ENCODE measurements at regions not wholly inside any gene's neighbourhood (a gene's known extent, or its start where the extent isn't known, plus 50 kb on each side); places are given as distances from the start of the nearest gene placed in this dataset.

DNA sequence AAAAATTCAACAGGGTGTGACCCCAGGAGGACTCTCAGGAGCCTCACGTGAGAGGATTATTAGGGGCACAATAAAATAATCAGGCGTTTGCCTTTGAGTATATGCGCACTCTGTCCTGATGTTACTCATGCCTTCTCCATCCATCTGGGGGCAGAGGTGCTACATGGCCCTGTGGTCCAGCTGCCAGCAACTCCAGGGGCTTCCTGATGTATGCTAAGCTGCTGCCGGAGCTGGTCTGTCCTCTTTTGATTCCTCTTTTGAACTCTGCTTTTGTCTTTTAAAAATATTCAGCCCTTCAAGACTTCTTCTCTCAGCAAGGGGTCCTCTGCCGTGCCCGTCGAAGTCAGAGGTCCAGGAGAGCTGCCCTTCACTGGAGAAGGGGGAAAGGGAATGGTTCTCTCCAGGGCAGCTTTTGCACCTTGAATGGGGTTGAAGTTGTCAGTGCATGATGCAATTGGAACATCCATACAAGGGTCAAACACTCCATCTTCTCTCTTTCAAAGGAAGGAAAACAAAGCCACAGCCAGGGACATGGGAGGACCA lies 431.4 kb downstream of the SHISA9 start (continued):
- no peak for TF ChIP-seq RBBP5 (IDR thresholded peaks at IDR 0.05; ENCODE audit: borderline replicate concordance, insufficient read depth, low read length, poor library complexity, severe bottlenecking)

- intact Hi-C loops (cut with micrococcal nuclease), result no loop called here
- TF ChIP-seq ZKSCAN3 (CRISPR knock-in tag; IDR thresholded peaks at IDR 0.05) (no peak), ESRRA (IDR thresholded peaks at IDR 0.05; ENCODE audit: borderline replicate concordance, low read depth) (no peak), SREBF1 (IDR thresholded peaks at IDR 0.05; ENCODE audit: borderline replicate concordance, low read depth, low read length) (no peak), MED1 (CRISPR knock-in tag; IDR thresholded peaks at IDR 0.05; ENCODE audit: borderline replicate concordance) (no peak), MIER1 (IDR thresholded peaks at IDR 0.05; ENCODE audit: low read depth) (no peak), ZNF764 (CRISPR knock-in tag; IDR thresholded peaks at IDR 0.05; ENCODE audit: low read depth) (no peak), ZBTB8A (IDR thresholded peaks at IDR 0.05; ENCODE audit: partially characterized antibody) (no peak), ZNF584 (CRISPR knock-in tag; IDR thresholded peaks at IDR 0.05; ENCODE audit: low read depth) (no peak)
- TF ChIP-seq, protein P1, sequence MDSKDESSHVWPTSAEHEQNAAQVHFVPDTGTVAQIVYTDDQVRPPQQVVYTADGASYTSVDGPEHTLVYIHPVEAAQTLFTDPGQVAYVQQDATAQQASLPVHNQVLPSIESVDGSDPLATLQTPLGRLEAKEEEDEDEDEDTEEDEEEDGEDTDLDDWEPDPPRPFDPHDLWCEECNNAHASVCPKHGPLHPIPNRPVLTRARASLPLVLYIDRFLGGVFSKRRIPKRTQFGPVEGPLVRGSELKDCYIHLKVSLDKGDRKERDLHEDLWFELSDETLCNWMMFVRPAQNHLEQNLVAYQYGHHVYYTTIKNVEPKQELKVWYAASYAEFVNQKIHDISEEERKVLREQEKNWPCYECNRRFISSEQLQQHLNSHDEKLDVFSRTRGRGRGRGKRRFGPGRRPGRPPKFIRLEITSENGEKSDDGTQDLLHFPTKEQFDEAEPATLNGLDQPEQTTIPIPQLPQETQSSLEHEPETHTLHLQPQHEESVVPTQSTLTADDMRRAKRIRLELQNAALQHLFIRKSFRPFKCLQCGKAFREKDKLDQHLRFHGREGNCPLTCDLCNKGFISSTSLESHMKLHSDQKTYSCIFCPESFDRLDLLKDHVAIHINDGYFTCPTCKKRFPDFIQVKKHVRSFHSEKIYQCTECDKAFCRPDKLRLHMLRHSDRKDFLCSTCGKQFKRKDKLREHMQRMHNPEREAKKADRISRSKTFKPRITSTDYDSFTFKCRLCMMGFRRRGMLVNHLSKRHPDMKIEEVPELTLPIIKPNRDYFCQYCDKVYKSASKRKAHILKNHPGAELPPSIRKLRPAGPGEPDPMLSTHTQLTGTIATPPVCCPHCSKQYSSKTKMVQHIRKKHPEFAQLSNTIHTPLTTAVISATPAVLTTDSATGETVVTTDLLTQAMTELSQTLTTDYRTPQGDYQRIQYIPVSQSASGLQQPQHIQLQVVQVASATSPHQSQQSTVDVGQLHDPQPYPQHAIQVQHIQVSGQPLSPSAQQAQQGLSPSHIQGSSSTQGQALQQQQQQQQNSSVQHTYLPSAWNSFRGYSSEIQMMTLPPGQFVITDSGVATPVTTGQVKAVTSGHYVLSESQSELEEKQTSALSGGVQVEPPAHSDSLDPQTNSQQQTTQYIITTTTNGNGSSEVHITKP (IDR thresholded peaks at IDR 0.05; ENCODE audit: partially characterized antibody), result no peak
- TF ChIP-seq, protein P2, sequence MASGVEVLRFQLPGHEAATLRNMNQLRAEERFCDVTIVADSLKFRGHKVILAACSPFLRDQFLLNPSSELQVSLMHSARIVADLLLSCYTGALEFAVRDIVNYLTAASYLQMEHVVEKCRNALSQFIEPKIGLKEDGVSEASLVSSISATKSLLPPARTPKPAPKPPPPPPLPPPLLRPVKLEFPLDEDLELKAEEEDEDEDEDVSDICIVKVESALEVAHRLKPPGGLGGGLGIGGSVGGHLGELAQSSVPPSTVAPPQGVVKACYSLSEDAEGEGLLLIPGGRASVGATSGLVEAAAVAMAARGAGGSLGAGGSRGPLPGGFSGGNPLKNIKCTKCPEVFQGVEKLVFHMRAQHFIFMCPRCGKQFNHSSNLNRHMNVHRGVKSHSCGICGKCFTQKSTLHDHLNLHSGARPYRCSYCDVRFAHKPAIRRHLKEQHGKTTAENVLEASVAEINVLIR (CRISPR knock-in tag; IDR thresholded peaks at IDR 0.05), result no peak
These were observed 431.9 kb downstream of the SHISA9 start for GRCh38 chr16:13333336-13333735.

More at GRCh38 chr16:13333336-13333735, 431.9 kb downstream of the SHISA9 start:
- no peaks in the 10 kb centered on the region for H3K36me3 ChIP-seq (ENCODE audit: control insufficient read depth, insufficient read depth, low read length)
- no peaks in the 10 kb centered on the region for H4K20me1 ChIP-seq (replicated peaks; ENCODE audit: control insufficient read depth, insufficient read depth, low read length)
- DNase-seq (ENCODE audit: extremely low read depth in 1 of 4, low spot score in 3 of 4) (no peak), ATAC-seq (no peak), FAIRE-seq (no peak)
- no peak overlapping the region for H3K27ac ChIP-seq (ENCODE audit: extremely low read depth, low read depth, low read length)
- WGBS (ENCODE audit: insufficient coverage, low coverage, missing lambda C conversion rate), result 0% methylated on average over 2 of the region's 2 CpGs
- H3K9me3 ChIP-seq (replicated peaks; ENCODE audit: control insufficient read depth, insufficient read depth, low read depth, low read length), result no peaks in the 10 kb centered on the region
- no peaks in the 10 kb centered on the region for H3K79me2 ChIP-seq (ENCODE audit: control insufficient read depth, insufficient read depth, low read length)
- no peaks in the 10 kb centered on the region for H3K4me1 ChIP-seq (replicated peaks in 1 of 2; ENCODE audit: control insufficient read depth in 2 of 2, insufficient read depth in 2 of 2, low read length in 2 of 2)
- no peak overlapping the region for H3K4me2 ChIP-seq (ENCODE audit: insufficient read depth, low read length)
- H3K9ac ChIP-seq (ENCODE audit: insufficient read depth in 1 of 2, low read depth in 2 of 2, low read length in 2 of 2), result no peak overlapping the region
- H3K27me3 ChIP-seq (ENCODE audit: control insufficient read depth in 2 of 2, insufficient read depth in 2 of 2, low read length in 2 of 2), result peaks cover 0 to 4% of the 10 kb centered on the region in 2 experiments; a peak in 1 of 5 replicates
- POLR2A ChIA-PET, result no interaction called here
- no peak overlapping the region for H3K4me3 ChIP-seq
- CTCF ChIA-PET (ENCODE audit: low intra/inter-chr PET ratio), result no interaction called here
- no peaks in the 10 kb centered on the region for H3K9me1 ChIP-seq (ENCODE audit: control insufficient read depth, insufficient read depth, low read length)
- H2AFZ ChIP-seq (ENCODE audit: low read depth, low read length), result no peak overlapping the region
- no TSS peak for BruUV-seq (replicated peaks)
- in situ Hi-C loops (cut with MboI), result no loop called here
